MV-4-11 (cell line): ENCODE measurements at regions not wholly inside any gene's neighbourhood (a gene's known extent, or its start where the extent isn't known, plus 50 kb on each side); places are given as distances from the start of the nearest gene placed in this dataset.
"Not testable (repeated sequence)": the region's sequence is repeated elsewhere in the genome, so short reads cannot be mapped to it uniquely, and the experiment has no call there.

Source experiments
- DNase-seq: peaks from one replicate; lab custom pipeline; 2025; lab: John Stamatoyannopoulos, UW

GRCh38 chr3:145422556-145422955, 738.4 kb downstream of the PLOD2 start:
- DNase-seq, result no peak

GRCh38 chr3:145427355-145427754, 733.6 kb downstream of the PLOD2 start:
- no peak for DNase-seq

- no peak for DNase-seq
Measured at GRCh38 chr3:145429546-145429945, 731.4 kb downstream of the PLOD2 start.

GRCh38 chr3:145448436-145448835, 712.5 kb downstream of the PLOD2 start:
- DNase-seq, result no peak

GRCh38 chr3:145450018-145450682, 710.8 kb downstream of the PLOD2 start:
- no peak for DNase-seq

GRCh38 chr3:145457825-145458552, 703.0 kb downstream of the PLOD2 start:
- no peak for DNase-seq

GRCh38 chr3:145459681-145460080, 701.3 kb downstream of the PLOD2 start:
- not testable (repeated sequence) for DNase-seq

- no peak for DNase-seq
Measured at GRCh38 chr3:145471976-145472375, 689.0 kb downstream of the PLOD2 start.

GRCh38 chr3:145482735-145483134, 678.2 kb downstream of the PLOD2 start:
- DNase-seq, result not testable (repeated sequence)

- DNase-seq, result no peak
Measured at GRCh38 chr3:145483992-145484391, 677.0 kb downstream of the PLOD2 start.

- no peak for DNase-seq
Measured at GRCh38 chr3:145489011-145489410, 672.0 kb downstream of the PLOD2 start.

- DNase-seq, result no peak
Measured at GRCh38 chr3:145490088-145491048, 670.6 kb downstream of the PLOD2 start.

GRCh38 chr3:145492456-145492855, 668.5 kb downstream of the PLOD2 start:
- DNase-seq, result no peak

GRCh38 chr3:145517416-145517815, 643.6 kb downstream of the PLOD2 start:
- DNase-seq, result not testable (repeated sequence)

GRCh38 chr3:145518639-145519038, 642.3 kb downstream of the PLOD2 start:
- DNase-seq, result no peak

GRCh38 chr3:145519398-145520047, 641.5 kb downstream of the PLOD2 start:
- DNase-seq, result no peak

- no peak for DNase-seq
Measured at GRCh38 chr3:145522179-145522578, 638.8 kb downstream of the PLOD2 start.

- no peak for DNase-seq
Measured at GRCh38 chr3:145522893-145523651, 637.9 kb downstream of the PLOD2 start.

- no peak for DNase-seq
Measured at GRCh38 chr3:145531548-145531947, 629.4 kb downstream of the PLOD2 start.

- no peak for DNase-seq
Measured at GRCh38 chr3:145533696-145534095, 627.3 kb downstream of the PLOD2 start.

GRCh38 chr3:145536461-145536860, 624.5 kb downstream of the PLOD2 start:
- DNase-seq, result no peak
